ENCODE measurements at regions not wholly inside any gene's neighbourhood (a gene's known extent, or its start where the extent isn't known, plus 50 kb on each side); places are given as distances from the start of the nearest gene placed in this dataset.

- ATAC-seq (replicated peaks): no peak
- Mint-ChIP-seq H3K36me3 (peaks cover 13 to 15% of the 10 kb centered on the region in 2 donors), H3K4me1 (peaks cover 24 to 37% of the 10 kb centered on the region in 2 donors), H3K27me3 (no peaks in the 10 kb centered on the region), H3K4me3 (no peak overlapping the region), H3K27ac (peak overlapping the region; percentile 17), H3K9me3 (peaks cover 23% of the 10 kb centered on the region in 2 donors)
- no peak for DNase-seq
These were observed 113.4 kb downstream of the HLX start for GRCh38 chr1:220992705-220993052.

- Mint-ChIP-seq H3K36me3 (peaks cover 4 to 9% of the 10 kb centered on the region in 2 donors), H3K27me3 (no peaks in the 10 kb centered on the region), H3K4me1 (peaks cover 21 to 27% of the 10 kb centered on the region in 2 donors), H3K9me3 (peaks cover 9 to 10% of the 10 kb centered on the region in 2 donors), H3K27ac (no peak overlapping the region), H3K4me3 (no peak overlapping the region)
- DNase-seq (no peak), ATAC-seq (replicated peaks) (peak; percentile 60 to 62)
These were observed 115.4 kb downstream of the HLX start for GRCh38 chr1:220994671-220995070.

GRCh38 chr1:220997791-220998190, 118.5 kb downstream of the HLX start:
- no peak overlapping the region for H3K4me3 Mint-ChIP-seq
- peaks cover 13 to 14% of the 10 kb centered on the region in 2 donors for H3K4me1 Mint-ChIP-seq
- H3K27ac Mint-ChIP-seq: no peak overlapping the region
- DNase-seq: no peak
- H3K36me3 Mint-ChIP-seq: peaks cover 0 to 4% of the 10 kb centered on the region in 2 donors
- peaks cover 2 to 3% of the 10 kb centered on the region in 2 donors for H3K9me3 Mint-ChIP-seq
- ATAC-seq (replicated peaks): no peak
- no peaks in the 10 kb centered on the region for H3K27me3 Mint-ChIP-seq

GRCh38 chr1:220999872-221000863, 120.9 kb downstream of the HLX start:
- ATAC-seq (replicated peaks) (peak in 1 of 2 donors; percentile 68), DNase-seq (no peak)
- H3K4me1 Mint-ChIP-seq: peaks cover 0 to 2% of the 10 kb centered on the region in 2 donors

GRCh38 chr1:221001167-221001566, 121.9 kb downstream of the HLX start:
- H3K36me3 Mint-ChIP-seq: peaks cover 0 to 4% of the 10 kb centered on the region in 2 donors
- H3K4me1 Mint-ChIP-seq: peaks cover 0 to 2% of the 10 kb centered on the region in 2 donors
- H3K27ac Mint-ChIP-seq: no peak overlapping the region
- no peaks in the 10 kb centered on the region for H3K27me3 Mint-ChIP-seq
- no peak for ATAC-seq (replicated peaks)
- DNase-seq: no peak
- H3K9me3 Mint-ChIP-seq: peaks cover 7% of the 10 kb centered on the region in 2 donors
- H3K4me3 Mint-ChIP-seq: no peak overlapping the region

More at GRCh38 chr1:220999872-221000863, 120.9 kb downstream of the HLX start:
- no peak overlapping the region for H3K27ac Mint-ChIP-seq
- peaks cover 7% of the 10 kb centered on the region in 2 donors for H3K9me3 Mint-ChIP-seq
- no peak overlapping the region for H3K4me3 Mint-ChIP-seq
- H3K27me3 Mint-ChIP-seq: no peaks in the 10 kb centered on the region
- H3K36me3 Mint-ChIP-seq: peaks cover 0 to 4% of the 10 kb centered on the region in 2 donors

- peaks cover 0 to 2% of the 10 kb centered on the region in 2 donors for H3K4me1 Mint-ChIP-seq
- ATAC-seq (replicated peaks) (peak; percentile 76 to 80), DNase-seq (no peak)
- H3K4me3 Mint-ChIP-seq: no peak overlapping the region
- H3K36me3 Mint-ChIP-seq: no peaks in the 10 kb centered on the region
- H3K9me3 Mint-ChIP-seq: peaks cover 3 to 6% of the 10 kb centered on the region in 2 donors
- no peak overlapping the region for H3K27ac Mint-ChIP-seq
- no peaks in the 10 kb centered on the region for H3K27me3 Mint-ChIP-seq
These were observed 123.4 kb downstream of the HLX start for GRCh38 chr1:221002601-221003000.

- no peak overlapping the region for H3K4me3 Mint-ChIP-seq
- H3K27me3 Mint-ChIP-seq: peaks cover 0 to 3% of the 10 kb centered on the region in 2 donors
- peaks cover 3 to 5% of the 10 kb centered on the region in 2 donors for H3K4me1 Mint-ChIP-seq
- DNase-seq (no peak), ATAC-seq (replicated peaks) (no peak)
- no peak overlapping the region for H3K27ac Mint-ChIP-seq
- H3K9me3 Mint-ChIP-seq: peaks cover 0 to 1% of the 10 kb centered on the region in 2 donors
- no peaks in the 10 kb centered on the region for H3K36me3 Mint-ChIP-seq
These were observed 131.9 kb downstream of the HLX start for GRCh38 chr1:221011145-221011544.

GRCh38 chr1:221012120-221012519, 132.9 kb downstream of the HLX start:
- H3K36me3 Mint-ChIP-seq: no peaks in the 10 kb centered on the region
- H3K4me1 Mint-ChIP-seq: peaks cover 6 to 8% of the 10 kb centered on the region in 2 donors
- H3K9me3 Mint-ChIP-seq: peaks cover 0 to 1% of the 10 kb centered on the region in 2 donors
- DNase-seq (no peak), ATAC-seq (replicated peaks) (no peak)
- no peak overlapping the region for H3K4me3 Mint-ChIP-seq
- no peak overlapping the region for H3K27ac Mint-ChIP-seq
- peaks cover 0 to 3% of the 10 kb centered on the region in 2 donors for H3K27me3 Mint-ChIP-seq

- H3K4me1 Mint-ChIP-seq: peaks cover 10 to 19% of the 10 kb centered on the region in 2 donors
- H3K9me3 Mint-ChIP-seq: peaks cover 0 to 1% of the 10 kb centered on the region in 2 donors
- no peaks in the 10 kb centered on the region for H3K36me3 Mint-ChIP-seq
- H3K27ac Mint-ChIP-seq: no peak overlapping the region
- ATAC-seq (replicated peaks) (no peak), DNase-seq (no peak)
- peaks cover 0 to 3% of the 10 kb centered on the region in 2 donors for H3K27me3 Mint-ChIP-seq
- no peak overlapping the region for H3K4me3 Mint-ChIP-seq
These were observed 134.7 kb downstream of the HLX start for GRCh38 chr1:221013691-221014660.

- Mint-ChIP-seq H3K36me3 (no peaks in the 10 kb centered on the region), H3K27me3 (peaks cover 0 to 3% of the 10 kb centered on the region in 2 donors), H3K27ac (no peak overlapping the region), H3K4me3 (no peak overlapping the region), H3K4me1 (peaks cover 10 to 19% of the 10 kb centered on the region in 2 donors), H3K9me3 (peaks cover 0 to 1% of the 10 kb centered on the region in 2 donors)
- DNase-seq (no peak), ATAC-seq (replicated peaks) (no peak)
These were observed 136.0 kb downstream of the HLX start for GRCh38 chr1:221015159-221015790.

GRCh38 chr1:221016751-221017150, 137.5 kb downstream of the HLX start:
- DNase-seq (no peak), ATAC-seq (replicated peaks) (peak; percentile 91 to 97)
- Mint-ChIP-seq H3K36me3 (no peaks in the 10 kb centered on the region), H3K9me3 (no peaks in the 10 kb centered on the region), H3K4me3 (no peak overlapping the region), H3K27ac (no peak overlapping the region), H3K27me3 (peaks cover 0 to 3% of the 10 kb centered on the region in 2 donors), H3K4me1 (peaks cover 10 to 19% of the 10 kb centered on the region in 2 donors)

GRCh38 chr1:221018414-221018813, 139.2 kb downstream of the HLX start:
- H3K4me3 Mint-ChIP-seq: no peak overlapping the region

GRCh38 chr1:221022331-221022730, 143.1 kb downstream of the HLX start:
- Mint-ChIP-seq H3K4me1 (peaks cover 18 to 34% of the 10 kb centered on the region in 2 donors), H3K27ac (peak overlapping the region; percentile 33), H3K27me3 (no peaks in the 10 kb centered on the region), H3K36me3 (peaks cover 1 to 2% of the 10 kb centered on the region in 2 donors), H3K9me3 (peaks cover 4 to 6% of the 10 kb centered on the region in 2 donors), H3K4me3 (no peak overlapping the region)
- ATAC-seq (replicated peaks) (no peak), DNase-seq (no peak)

More at GRCh38 chr1:221018414-221018813, 139.2 kb downstream of the HLX start:
- Mint-ChIP-seq H3K4me1 (peaks cover 10 to 19% of the 10 kb centered on the region in 2 donors), H3K27me3 (peaks cover 0 to 3% of the 10 kb centered on the region in 2 donors), H3K9me3 (no peaks in the 10 kb centered on the region), H3K27ac (no peak overlapping the region), H3K36me3 (no peaks in the 10 kb centered on the region)
- DNase-seq (no peak), ATAC-seq (replicated peaks) (no peak)

Data from stimulated activated naive B cell treated with anti-CD40 and anti-IgM and Interleukin-4, amounts not matched to agents 10 μg/mL and 1 μg/mL and 100 μg/mL, for 72 hours (primary cell).